Stimulated activated CD4-positive, alpha-beta T cell treated with anti-CD3 and anti-CD28 coated beads, Interleukin-2, amount 100 ng/mL, for 48 hours (primary cell): ENCODE measurements at regions not wholly inside any gene's neighbourhood (a gene's known extent, or its start where the extent isn't known, plus 50 kb on each side); places are given as distances from the start of the nearest gene placed in this dataset.
"Not testable (repeated sequence)": the region's sequence is repeated elsewhere in the genome, so short reads cannot be mapped to it uniquely, and the experiment has no call there.

ENCODE experiments used
- DNase-seq, 2 donors: peaks; one replicate each; pipeline ENCODE4 v3.0.0-alpha.2; 2020

- no peak for DNase-seq
Observed at GRCh38 chr11:95432714-95433503, 201.9 kb upstream of the SESN3 start.

GRCh38 chr11:95429376-95429907 is 198.4 kb upstream of the SESN3 start:
- DNase-seq, result no peak

- DNase-seq, result no peak
Observed at GRCh38 chr11:95426823-95427462, 195.9 kb upstream of the SESN3 start.

- DNase-seq, result no peak
Observed at GRCh38 chr11:95419915-95420314, 188.9 kb upstream of the SESN3 start.

GRCh38 chr11:95418916-95419315 is 187.9 kb upstream of the SESN3 start:
- no peak for DNase-seq

GRCh38 chr11:95417832-95418231 is 186.8 kb upstream of the SESN3 start:
- no peak for DNase-seq

- no peak for DNase-seq
Observed at GRCh38 chr11:95415837-95416304, 184.9 kb upstream of the SESN3 start.

GRCh38 chr11:95414217-95414616 is 183.2 kb upstream of the SESN3 start:
- DNase-seq, result no peak

- no peak for DNase-seq
Observed at GRCh38 chr11:95413761-95414160, 182.8 kb upstream of the SESN3 start.

GRCh38 chr11:95413021-95413420 is 182.0 kb upstream of the SESN3 start:
- no peak for DNase-seq

- no peak for DNase-seq
Observed at GRCh38 chr11:95412074-95412473, 181.1 kb upstream of the SESN3 start.

- not testable (repeated sequence) for DNase-seq
Observed at GRCh38 chr11:95410707-95411106, 179.7 kb upstream of the SESN3 start.

GRCh38 chr11:95406271-95406670 is 175.3 kb upstream of the SESN3 start:
- no peak for DNase-seq

- DNase-seq, result no peak
Observed at GRCh38 chr11:95404370-95404769, 173.4 kb upstream of the SESN3 start.

- no peak for DNase-seq
Observed at GRCh38 chr11:95398437-95399112, 167.6 kb upstream of the SESN3 start.

- no peak for DNase-seq
Observed at GRCh38 chr11:95392644-95393043, 161.6 kb upstream of the SESN3 start.

- DNase-seq, result no peak
Observed at GRCh38 chr11:95389427-95389826, 158.4 kb upstream of the SESN3 start.

GRCh38 chr11:95388086-95388485 is 157.1 kb upstream of the SESN3 start:
- DNase-seq, result no peak

- no peak for DNase-seq
Observed at GRCh38 chr11:95387325-95387724, 156.3 kb upstream of the SESN3 start.

- DNase-seq, result no peak
Observed at GRCh38 chr11:95385577-95385976, 154.6 kb upstream of the SESN3 start.

GRCh38 chr11:95379479-95379878 is 148.5 kb upstream of the SESN3 start:
- no peak for DNase-seq

GRCh38 chr11:95378789-95379188 is 147.8 kb upstream of the SESN3 start:
- no peak for DNase-seq

- DNase-seq, result no peak
Observed at GRCh38 chr11:95378111-95378510, 147.1 kb upstream of the SESN3 start.

GRCh38 chr11:95375886-95376285 is 144.9 kb upstream of the SESN3 start:
- DNase-seq, result no peak
